KMS-11 (cell line): ENCODE measurements at regions not wholly inside any gene's neighbourhood (a gene's known extent, or its start where the extent isn't known, plus 50 kb on each side); places are given as distances from the start of the nearest gene placed in this dataset.

Experiments
- H2AFZ ChIP-seq: fragments of 200-600 bp; sonication (generic); 2 replicates; pipeline ENCODE4 v1.6.1; 2016; ENCODE audit warnings: antibody characterized with exemption, mixed run types, low read depth
- H3K27ac ChIP-seq: fragments of 200-600 bp; sonication (generic); 2 replicates; pipeline ENCODE4 v1.6.1; 2016; ENCODE audit warnings: mild to moderate bottlenecking, mixed run types
- H3K27me3 ChIP-seq: fragments of 200-600 bp; sonication (generic); 2 replicates; pipeline ENCODE4 v1.6.1; 2017; ENCODE audit warnings: mild to moderate bottlenecking, low read depth, mixed run types, moderate library complexity; ENCODE audit not compliant: insufficient read depth
- H3K36me3 ChIP-seq: fragments of 200-600 bp; sonication (generic); 2 replicates; pipeline ENCODE4 v1.6.1; 2017; ENCODE audit warnings: mild to moderate bottlenecking, mixed run types; ENCODE audit not compliant: insufficient read depth
- H3K4me1 ChIP-seq: fragments of 200-600 bp; sonication (generic); 2 replicates; pipeline ENCODE4 v1.6.1; 2016; ENCODE audit warnings: mild to moderate bottlenecking, low read depth, mixed run types; ENCODE audit not compliant: poor library complexity, severe bottlenecking
- H3K4me2 ChIP-seq: fragments of 200-600 bp; sonication (generic); 2 replicates; pipeline ENCODE4 v1.7.0; 2016; ENCODE audit warnings: mild to moderate bottlenecking, mixed run types
- H3K4me3 ChIP-seq: fragments of 200-600 bp; sonication (generic); IDR thresholded peaks from 2 replicates; pipeline ENCODE4 v1.6.1; 2017; ENCODE audit warnings: low read depth, low read length, mixed read lengths; ENCODE audit not compliant: insufficient read depth
- H3K79me2 ChIP-seq: fragments of 200-600 bp; sonication (generic); 2 replicates; pipeline ENCODE4 v1.6.1; 2016; ENCODE audit warnings: low read depth, mixed run types; ENCODE audit not compliant: insufficient read depth
- H3K9ac ChIP-seq: fragments of 200-600 bp; sonication (generic); 2 replicates; pipeline ENCODE4 v1.6.1; 2016; ENCODE audit warnings: mild to moderate bottlenecking, mixed run types
- H4K20me1 ChIP-seq: fragments of 200-600 bp; sonication (generic); 2 replicates; pipeline ENCODE4 v1.6.1; 2016; ENCODE audit warnings: mild to moderate bottlenecking, mixed run types; ENCODE audit not compliant: insufficient read depth
- TF ChIP-seq, protein P1 (sequence below): fragments of 200-600 bp; sonication (generic); conservative IDR thresholded peaks from 2 replicates; pipeline ENCODE4 v1.6.1; 2017; ENCODE audit warnings: low read depth, mild to moderate bottlenecking, antibody characterized with exemption, low read length, moderate library complexity, mixed read lengths

- no peaks in the 10 kb centered on the region for H3K4me1 ChIP-seq
Measured at GRCh38 chr15:62593681-62594399, 428.8 kb upstream of the C2CD4B start.

GRCh38 chr15:62598217-62598616 is 433.1 kb upstream of the C2CD4B start:
- no peaks in the 10 kb centered on the region for H3K27me3 ChIP-seq
- TF ChIP-seq, protein P1, sequence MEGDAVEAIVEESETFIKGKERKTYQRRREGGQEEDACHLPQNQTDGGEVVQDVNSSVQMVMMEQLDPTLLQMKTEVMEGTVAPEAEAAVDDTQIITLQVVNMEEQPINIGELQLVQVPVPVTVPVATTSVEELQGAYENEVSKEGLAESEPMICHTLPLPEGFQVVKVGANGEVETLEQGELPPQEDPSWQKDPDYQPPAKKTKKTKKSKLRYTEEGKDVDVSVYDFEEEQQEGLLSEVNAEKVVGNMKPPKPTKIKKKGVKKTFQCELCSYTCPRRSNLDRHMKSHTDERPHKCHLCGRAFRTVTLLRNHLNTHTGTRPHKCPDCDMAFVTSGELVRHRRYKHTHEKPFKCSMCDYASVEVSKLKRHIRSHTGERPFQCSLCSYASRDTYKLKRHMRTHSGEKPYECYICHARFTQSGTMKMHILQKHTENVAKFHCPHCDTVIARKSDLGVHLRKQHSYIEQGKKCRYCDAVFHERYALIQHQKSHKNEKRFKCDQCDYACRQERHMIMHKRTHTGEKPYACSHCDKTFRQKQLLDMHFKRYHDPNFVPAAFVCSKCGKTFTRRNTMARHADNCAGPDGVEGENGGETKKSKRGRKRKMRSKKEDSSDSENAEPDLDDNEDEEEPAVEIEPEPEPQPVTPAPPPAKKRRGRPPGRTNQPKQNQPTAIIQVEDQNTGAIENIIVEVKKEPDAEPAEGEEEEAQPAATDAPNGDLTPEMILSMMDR: no peak
- no peaks in the 10 kb centered on the region for H3K36me3 ChIP-seq
- no peak overlapping the region for H2AFZ ChIP-seq
- H3K4me2 ChIP-seq: no peak overlapping the region
- no peaks in the 10 kb centered on the region for H3K4me1 ChIP-seq
- H3K27ac ChIP-seq: no peak overlapping the region
- H3K4me3 ChIP-seq: no peak overlapping the region
- H3K9ac ChIP-seq: no peak overlapping the region
- H3K79me2 ChIP-seq: no peaks in the 10 kb centered on the region
- H4K20me1 ChIP-seq: no peaks in the 10 kb centered on the region

More at GRCh38 chr15:62593681-62594399, 428.8 kb upstream of the C2CD4B start:
- TF ChIP-seq, protein P1: no peak
- Histone ChIP-seq H3K9ac (no peak overlapping the region), H3K4me3 (no peak overlapping the region), H3K36me3 (no peaks in the 10 kb centered on the region), H4K20me1 (no peaks in the 10 kb centered on the region), H2AFZ (no peak overlapping the region), H3K4me2 (no peak overlapping the region), H3K27me3 (no peaks in the 10 kb centered on the region), H3K27ac (no peak overlapping the region), H3K79me2 (no peaks in the 10 kb centered on the region)

DNA sequence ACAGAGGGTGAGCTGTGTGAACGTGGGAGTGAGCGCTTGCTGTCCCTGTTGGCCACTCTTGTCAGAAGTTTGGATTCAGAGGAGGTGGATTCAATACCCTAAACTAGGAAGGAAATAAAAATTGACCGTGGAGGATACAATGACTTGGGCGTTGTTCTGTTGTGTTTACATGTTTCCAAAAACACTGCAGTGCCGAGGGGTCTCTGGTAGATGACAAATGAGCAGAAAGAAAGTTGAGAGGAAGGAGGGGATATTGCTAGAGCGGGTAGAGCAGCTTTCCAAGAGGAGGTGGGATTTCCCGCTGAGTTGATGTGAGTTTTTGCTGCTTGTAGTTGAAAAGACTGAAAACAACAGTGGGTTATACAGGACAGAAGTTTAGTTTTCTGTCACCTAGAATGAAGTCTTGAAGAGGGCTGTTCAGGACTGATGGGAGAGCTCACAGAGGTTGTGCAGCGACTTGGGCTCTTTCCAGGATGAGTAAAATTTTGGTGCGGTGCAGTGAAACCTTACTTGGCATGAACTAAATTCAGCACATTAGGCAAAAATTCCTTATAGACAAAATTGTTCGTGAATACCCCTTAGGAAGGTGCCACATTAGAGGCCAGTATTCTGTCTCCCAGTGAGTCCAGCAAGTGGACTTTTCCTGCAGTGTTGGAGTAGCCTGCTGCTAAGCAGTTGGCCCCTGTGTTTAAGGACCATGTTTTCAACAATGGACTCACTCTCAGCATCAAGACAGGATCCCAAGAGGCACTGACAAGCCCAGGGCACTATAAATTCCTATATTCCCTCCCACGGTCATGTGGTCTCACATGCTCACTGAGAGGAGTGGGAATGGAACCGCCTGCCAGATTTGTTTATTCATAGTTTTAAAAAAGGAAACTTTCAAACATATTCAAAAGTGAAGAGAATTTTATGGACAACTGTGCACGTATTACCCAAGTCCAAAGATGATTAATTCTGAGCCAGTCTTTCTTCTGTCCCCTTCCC is 435.0 kb upstream of the C2CD4B start:
- Histone ChIP-seq H3K4me2 (no peak overlapping the region), H3K4me3 (no peak overlapping the region), H3K36me3 (no peaks in the 10 kb centered on the region), H2AFZ (no peak overlapping the region), H3K79me2 (no peaks in the 10 kb centered on the region), H4K20me1 (no peaks in the 10 kb centered on the region), H3K4me1 (no peaks in the 10 kb centered on the region), H3K27me3 (no peaks in the 10 kb centered on the region), H3K27ac (no peak overlapping the region), H3K9ac (no peak overlapping the region)
- TF ChIP-seq, protein P1: no peak

- H3K27me3 ChIP-seq: no peaks in the 10 kb centered on the region
- H3K4me2 ChIP-seq: no peak overlapping the region
- H3K36me3 ChIP-seq: no peaks in the 10 kb centered on the region
- no peaks in the 10 kb centered on the region for H4K20me1 ChIP-seq
- H3K79me2 ChIP-seq: no peaks in the 10 kb centered on the region
- no peak overlapping the region for H3K27ac ChIP-seq
- H2AFZ ChIP-seq: no peak overlapping the region
- TF ChIP-seq, protein P1: no peak
- H3K4me3 ChIP-seq: no peak overlapping the region
- no peaks in the 10 kb centered on the region for H3K4me1 ChIP-seq
- H3K9ac ChIP-seq: no peak overlapping the region
Measured at GRCh38 chr15:62601777-62602545, 436.9 kb upstream of the C2CD4B start.
